H4 (cell line): ENCODE measurements at regions not wholly inside any gene's neighbourhood (a gene's known extent, or its start where the extent isn't known, plus 50 kb on each side); places are given as distances from the start of the nearest gene placed in this dataset.
A peak's percentile ranks its signal among the peaks of the same experiment; 100 is the strongest.

Source experiments
- DNase-seq: peaks from one replicate; pipeline ENCODE4 v3.0.0-alpha.2; 2015; ENCODE audit warnings: low spot score

DNA sequence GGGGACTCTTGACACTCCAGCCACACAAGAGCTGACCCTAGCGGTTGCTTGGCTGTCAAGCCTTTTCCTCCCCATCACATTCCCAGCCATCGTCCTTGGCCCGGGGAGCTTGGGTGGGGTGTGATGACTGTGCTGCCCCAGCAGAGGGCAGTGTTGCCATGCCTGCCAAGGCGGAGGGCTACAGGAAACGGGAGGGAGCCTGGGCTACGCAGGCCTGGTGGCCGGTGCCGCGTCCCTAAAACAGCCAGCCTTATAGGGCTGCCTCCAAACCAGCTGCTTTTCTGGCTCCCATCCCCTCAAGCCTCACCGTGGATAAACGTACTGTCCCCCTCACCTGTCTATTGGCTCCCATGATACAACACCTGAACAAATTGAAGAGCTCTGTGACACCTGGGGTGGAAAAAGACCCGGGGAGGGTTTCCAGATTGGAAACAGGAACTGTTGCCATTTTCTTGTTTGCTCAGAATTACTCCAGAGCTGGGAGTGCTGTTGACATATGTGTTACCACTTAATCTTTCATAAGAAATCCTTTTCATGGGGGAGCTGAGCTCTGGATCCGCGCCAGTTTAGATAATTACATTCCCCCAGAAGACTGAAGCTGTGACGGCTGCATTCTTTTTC is 72.8 kb upstream of the ASTN2 start:
- peak; percentile 74 for DNase-seq

DNA sequence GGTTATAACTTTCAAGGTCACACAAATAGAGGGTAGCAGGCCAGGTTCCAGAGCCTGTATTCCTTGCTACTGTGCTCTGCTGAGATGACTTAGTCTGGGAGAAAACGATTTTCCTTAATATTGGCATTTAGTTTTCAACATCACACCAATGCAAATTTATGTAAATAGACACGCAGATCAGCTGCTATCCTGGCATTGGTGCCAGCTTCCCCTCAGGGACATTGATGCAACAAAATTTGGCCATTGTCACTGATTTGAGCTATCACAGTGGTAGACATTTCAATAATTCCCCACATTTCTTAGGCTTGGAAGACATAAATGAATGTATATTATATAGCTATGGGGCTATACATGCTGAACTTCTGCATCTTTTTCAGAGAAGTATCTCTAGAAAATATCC is 71.6 kb upstream of the ASTN2 start:
- no peak for DNase-seq

DNA sequence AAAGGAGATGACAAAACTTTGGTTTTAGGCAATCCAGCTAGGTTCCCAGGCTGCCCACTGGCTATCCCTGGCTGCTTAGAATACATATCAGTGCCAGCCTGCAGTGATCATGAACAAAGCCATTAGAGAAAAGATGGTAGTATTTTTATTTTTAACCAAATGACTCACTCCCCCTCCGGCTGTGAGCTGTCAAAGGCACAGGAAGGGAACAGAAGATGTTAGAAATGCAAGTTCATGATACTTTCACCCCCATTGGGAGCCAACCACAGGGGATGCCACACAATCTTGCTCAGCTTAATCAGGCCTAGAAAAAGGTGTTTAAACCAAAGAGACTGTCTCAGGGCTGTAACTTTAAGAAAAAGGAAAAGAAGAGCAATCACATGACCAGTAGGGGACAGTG is 70.3 kb upstream of the ASTN2 start:
- DNase-seq = peak; percentile 32

DNA sequence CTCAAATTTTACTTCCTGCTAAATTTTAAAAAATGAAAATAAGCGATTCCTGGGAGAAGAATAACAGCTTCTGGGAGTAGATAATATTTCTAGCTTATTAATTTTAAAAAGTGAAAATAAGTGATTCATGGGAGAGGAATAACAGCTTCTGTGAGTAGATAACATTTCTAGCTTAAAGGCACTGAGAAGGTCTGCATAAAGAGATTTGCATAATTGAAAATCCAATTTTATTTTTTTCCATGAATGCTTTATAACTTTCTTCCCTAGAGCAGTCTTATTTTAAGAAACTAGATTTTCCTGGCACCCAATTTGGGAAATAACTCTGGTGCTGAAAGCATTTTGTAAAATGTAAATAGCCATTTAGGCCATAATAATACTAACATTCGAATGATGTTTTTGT is 65.9 kb upstream of the ASTN2 start:
- no peak for DNase-seq

DNA sequence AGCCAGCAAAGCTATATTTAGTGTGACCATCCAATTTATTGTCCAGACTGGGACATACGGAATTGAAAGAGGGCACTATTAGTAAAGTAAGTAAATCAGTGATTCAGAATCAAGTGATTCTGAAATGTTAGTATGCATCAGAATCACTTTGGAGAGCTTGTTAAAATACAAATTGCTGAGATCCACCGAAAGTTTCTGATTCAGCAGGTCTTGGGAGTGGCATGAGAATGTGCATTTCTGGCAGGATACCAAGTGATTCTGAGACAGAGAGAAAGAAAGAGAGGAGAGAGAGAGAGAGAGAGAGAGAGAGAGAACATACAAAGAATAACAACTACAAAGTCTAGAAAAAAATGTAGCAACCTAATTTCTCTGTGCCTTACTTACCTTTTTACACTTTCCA is 65.4 kb upstream of the ASTN2 start:
- DNase-seq = no peak

DNA sequence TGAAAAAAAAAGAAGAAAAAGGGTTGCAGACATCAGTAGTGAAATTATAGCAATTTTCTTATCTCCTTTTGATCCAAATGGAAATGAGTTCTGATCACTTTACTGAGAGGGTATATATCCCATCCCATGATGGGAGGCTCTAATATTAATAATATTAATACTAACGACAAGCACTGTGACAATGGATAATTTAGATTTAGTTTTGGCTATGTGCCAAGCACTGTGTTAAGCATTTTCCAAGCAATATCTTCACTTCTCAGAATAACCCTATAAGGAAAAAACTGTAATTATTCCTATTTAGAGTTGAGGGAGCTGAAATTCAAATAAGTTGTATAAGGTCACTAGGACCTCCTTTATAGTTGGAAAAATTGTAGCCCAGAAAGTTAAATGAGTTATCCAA is 58.4 kb upstream of the ASTN2 start:
- no peak for DNase-seq

DNA sequence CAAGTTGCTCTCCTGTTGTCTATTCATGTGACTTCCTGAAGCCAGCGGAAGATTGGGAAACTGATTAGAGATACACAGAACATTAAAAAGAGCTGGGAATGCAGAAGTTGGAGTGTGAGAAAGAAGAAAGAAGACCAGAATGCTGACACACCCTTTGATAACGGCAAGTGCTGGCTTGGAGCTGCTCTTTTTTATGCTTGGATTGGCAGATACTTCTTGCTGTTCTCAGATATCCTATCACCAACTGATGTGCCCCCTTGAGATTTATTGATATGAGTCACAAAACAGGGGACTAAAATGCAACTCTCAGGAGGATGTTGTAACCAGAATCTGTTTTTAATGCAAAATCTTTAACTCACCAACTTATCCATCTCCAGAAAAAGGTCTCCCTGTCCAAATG is 56.0 kb upstream of the ASTN2 start:
- DNase-seq = no peak

DNA sequence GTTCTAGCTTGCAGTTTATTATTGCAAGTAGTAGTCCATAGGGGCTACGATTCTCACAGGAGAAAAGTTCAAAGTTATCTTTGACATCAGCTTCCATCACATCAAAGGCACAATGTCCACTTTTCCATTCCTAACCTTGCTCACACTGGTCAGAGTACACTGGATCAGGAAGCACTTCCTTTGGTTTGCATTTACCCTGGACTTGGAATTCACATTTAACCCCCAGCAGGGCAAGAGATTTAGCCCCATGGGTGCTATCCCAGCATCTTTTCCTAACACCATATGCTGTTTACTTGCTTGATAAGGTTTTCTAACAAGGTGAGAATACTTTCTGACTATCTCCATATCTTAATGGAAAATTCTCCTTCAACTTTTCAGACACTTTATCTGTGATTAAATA is 55.6 kb upstream of the ASTN2 start:
- DNase-seq = no peak

DNA sequence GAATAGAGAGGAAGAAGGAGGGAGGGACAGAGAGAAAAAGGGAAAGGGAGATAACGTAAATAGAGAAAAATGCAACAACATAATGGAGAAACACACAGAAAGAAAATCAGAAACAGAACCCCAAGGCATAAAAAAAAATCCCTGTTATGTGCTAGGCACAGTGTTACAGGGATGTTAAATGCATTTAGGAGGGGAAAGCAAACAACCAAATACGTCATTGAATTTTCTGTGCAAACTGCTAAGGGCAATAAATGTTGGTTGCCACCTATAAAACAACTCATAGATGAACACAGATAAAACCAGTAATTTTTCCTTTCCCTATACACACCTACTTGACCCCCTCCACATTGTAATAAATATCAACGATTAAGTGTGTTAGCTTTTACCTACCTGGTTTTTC is 51.3 kb upstream of the ASTN2 start:
- no peak for DNase-seq

DNA sequence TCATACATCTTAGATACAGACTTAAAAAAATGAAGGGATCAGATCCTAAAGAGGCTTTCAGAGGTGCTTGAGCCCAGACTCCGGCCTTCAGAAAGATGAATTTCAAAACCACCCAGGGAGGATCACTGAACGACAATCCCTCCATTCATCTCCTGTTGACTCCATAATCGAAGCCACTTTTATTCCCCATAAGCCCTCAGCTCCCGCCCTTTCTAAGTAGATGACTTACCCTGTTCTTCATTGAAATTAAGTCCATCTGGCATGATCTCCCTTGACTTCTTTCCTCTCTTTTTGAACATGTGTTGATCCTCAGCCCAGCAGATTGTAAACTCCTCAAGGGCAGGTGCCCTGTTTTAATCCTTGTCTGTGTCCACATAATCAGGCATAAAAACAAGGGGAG is 50.8 kb upstream of the ASTN2 start:
- DNase-seq = no peak

DNA sequence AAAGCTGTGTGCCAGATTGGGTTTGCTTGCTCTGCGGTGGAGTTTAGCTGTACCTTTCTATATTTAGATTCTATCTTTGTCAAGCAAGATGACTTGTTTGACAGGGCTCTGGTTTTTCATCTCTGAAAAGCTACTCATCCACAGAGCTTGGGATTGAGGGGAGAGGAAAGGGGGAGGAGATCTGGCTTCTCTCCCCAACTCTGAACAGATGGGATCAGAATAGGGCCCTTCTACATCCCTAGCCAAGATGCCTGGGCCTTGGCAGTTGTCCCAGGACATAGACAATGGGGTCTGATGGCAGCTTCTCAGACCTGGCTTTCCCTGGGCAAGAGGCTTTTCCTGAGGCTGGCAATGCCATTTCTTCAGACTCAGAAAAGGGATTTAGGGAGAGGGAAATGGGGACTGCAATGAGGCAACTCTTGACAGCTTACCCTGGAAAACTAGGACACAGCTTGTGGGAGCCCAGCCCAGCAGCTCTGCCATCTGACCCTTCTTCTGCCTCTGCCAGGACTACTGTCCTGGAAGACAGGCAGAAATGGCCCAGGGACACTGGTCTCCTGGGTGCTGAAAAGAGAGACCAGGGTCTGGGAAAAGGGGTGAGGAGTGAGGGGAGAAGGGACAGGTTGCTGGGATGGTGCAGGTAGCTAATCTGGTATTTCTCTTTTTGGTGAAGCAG is 50.2 kb upstream of the ASTN2 start:
- DNase-seq = no peak
